ENCODE measurements at regions not wholly inside any gene's neighbourhood (a gene's known extent, or its start where the extent isn't known, plus 50 kb on each side); places are given as distances from the start of the nearest gene placed in this dataset.

DNA sequence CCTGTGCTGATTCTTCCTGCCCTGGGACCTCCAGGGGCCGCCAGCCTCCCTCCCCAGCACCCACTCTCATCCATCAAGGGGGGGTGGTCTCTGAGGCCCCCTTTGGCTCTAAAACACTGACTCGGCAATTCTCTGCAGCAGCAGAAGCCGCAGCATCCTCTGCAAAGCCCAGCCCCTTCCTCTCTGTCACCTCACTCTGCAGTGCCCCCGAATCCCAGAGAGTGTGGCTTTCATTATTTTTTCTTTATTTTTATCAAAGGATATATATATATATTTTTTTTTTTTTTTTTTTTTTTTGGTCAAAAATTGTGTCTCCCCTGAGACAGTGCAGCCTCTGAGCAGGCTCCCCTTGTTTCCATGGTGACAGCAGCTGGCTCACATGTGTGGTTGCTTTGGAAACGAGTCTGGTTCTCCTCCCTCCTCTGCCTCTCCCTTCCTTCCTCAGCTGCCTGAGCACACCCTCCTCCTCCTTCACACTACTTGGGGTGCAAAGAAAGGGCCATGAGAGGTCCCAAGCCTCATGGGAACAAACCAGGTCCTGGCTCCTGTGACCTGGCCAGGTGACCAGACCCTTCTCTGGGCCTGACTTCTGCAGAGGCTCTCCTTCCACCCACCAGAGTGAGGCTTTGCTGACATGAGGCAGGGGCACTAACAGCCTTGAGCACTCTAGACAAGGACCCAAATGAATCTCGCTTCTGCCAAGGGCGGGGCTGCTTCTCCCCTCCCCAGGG is 100.5 kb downstream of the LRRC74A start:
- DNase-seq (ENCODE audit: low spot score): peak; percentile 60

GRCh38 chr14:76925097-76925441 is 98.9 kb downstream of the LRRC74A start:
- no peak for DNase-seq (ENCODE audit: low spot score)

- peak; percentile 78 for DNase-seq (ENCODE audit: low spot score)
Observed at GRCh38 chr14:76924371-76925096, 98.3 kb downstream of the LRRC74A start.

DNA sequence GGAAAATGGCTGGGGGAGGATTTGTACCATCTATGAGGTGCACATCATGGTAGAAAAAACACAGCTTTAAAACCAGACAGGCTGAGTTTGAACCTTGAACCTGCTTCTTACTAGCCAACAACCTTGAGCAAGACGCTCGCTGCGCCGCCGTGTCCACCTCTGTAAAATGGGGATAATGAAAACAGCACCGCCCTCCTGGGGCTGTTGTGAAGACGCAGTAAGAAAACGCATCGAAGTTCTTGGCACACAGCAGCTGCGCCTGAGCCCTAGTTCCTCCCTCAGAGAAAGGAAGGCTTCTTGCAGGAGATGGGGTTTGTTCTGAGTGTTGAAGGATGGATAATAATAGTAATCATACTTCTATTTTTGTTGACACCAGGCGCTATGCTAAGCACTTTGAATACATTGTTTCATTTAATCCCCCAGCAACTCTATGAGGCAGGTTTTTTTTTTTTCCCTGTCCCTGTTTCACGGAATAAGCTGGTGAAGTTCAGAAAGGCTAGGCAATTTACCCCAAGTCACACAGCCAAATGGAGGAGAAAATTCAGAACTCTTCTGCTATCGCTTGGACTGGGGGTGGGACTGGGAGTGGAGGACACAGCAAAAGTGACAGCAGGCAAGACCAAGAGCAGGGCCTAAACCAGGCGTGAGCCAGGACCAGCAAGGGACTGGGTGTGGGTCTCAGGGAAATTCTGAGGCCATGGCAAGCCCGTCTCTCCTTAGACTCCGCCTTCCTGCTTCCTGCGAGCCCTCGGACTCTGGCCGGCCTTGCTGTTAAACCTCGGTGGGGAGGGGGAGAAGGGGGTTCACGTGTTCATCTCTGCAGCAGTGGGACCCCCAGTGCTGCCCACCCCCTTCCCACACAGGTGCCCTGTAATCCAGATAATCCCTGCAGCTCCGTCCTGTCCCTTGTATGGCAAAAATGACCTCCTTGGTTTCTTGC is 97.5 kb downstream of the LRRC74A start:
- DNase-seq (ENCODE audit: low spot score): no peak

GRCh38 chr14:76922584-76922983 is 96.4 kb downstream of the LRRC74A start:
- no peak for DNase-seq (ENCODE audit: low spot score)

DNA sequence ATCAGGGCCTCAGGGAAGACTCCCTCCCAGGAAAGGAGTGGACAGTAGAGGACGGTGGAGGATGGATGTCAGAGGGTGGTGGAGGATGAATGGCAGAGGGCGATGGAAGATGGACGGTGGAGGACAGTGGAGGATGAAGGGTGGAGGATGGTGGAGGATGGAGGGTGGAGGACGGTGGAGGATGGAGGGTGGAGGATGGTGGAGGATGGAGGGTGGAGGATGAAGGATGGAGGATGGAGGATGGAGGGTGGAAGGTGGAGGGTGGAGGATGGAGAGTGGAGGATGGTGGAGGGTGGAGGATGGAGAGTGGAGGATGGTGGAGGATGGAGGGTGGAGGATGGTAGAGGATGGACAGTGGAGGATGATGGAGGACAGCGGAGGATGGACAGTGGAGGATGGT is 95.9 kb downstream of the LRRC74A start:
- no peak for DNase-seq (ENCODE audit: low spot score)

- no peak for DNase-seq (ENCODE audit: low spot score)
Observed at GRCh38 chr14:76921088-76921399, 94.8 kb downstream of the LRRC74A start.

DNA sequence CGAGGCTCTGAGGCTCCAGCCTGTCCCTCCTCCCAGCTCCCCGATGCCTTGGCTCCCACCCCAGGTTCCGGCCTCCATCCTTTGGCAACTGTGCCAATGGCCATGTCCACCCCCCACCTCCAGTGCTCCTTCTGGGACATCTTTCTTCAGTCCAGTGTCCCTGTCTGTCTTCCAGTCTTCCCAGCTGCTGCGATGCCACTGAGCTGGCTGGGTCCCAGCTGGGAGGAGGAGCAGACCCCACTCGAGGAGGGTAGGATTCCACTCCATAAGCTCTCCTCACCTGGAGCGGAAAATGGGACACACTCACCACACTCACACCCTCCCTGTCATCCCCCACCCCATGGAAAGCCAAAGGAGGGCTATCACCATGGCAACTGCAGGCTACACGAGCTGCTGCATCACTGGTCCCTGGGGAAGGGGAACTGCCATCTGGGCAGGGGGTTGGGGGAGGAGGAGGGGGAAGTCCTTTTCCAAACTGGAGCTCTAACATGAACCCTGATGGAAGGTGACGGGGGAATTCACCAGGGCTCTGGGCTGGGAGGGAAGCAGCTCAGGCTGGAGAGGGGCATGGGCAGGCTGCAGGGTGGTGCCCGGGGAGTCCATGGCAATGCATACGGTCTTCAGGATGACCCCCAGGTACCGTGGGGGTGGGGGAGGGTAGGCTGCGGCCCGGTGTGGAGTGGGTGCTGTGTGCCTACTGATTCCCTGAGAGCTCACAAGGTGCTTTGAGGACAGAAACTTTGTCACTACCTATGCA is 94.3 kb downstream of the LRRC74A start:
- DNase-seq (ENCODE audit: low spot score): peak; percentile 24

GRCh38 chr14:76919431-76920330 is 93.5 kb downstream of the LRRC74A start:
- peak; percentile 60 for DNase-seq (ENCODE audit: low spot score)
